GM19025 (cell line): ENCODE measurements at regions not wholly inside any gene's neighbourhood (a gene's known extent, or its start where the extent isn't known, plus 50 kb on each side); places are given as distances from the start of the nearest gene placed in this dataset.
"Not testable (repeated sequence)": the region's sequence is repeated elsewhere in the genome, so short reads cannot be mapped to it uniquely, and the experiment has no call there.

Source experiments
- ATAC-seq: cut with Tn5 transposase; IDR thresholded peaks from one replicate; pipeline ENCODE4 v1.9.1; 2021; ENCODE audit warnings: mild to moderate bottlenecking, low read depth, moderate library complexity; ENCODE audit not compliant: unreplicated experiment

- ATAC-seq, result no peak
Observed at GRCh38 chr3:5348229-5348902, 160.9 kb downstream of the EDEM1 start.

- ATAC-seq, result no peak
Observed at GRCh38 chr3:5349343-5349742, 161.8 kb downstream of the EDEM1 start.

- ATAC-seq, result no peak
Observed at GRCh38 chr3:5357089-5357488, 169.6 kb downstream of the EDEM1 start.

- ATAC-seq, result no peak
Observed at GRCh38 chr3:5358911-5359310, 171.4 kb downstream of the EDEM1 start.

- ATAC-seq, result no peak
Observed at GRCh38 chr3:5360453-5360852, 172.9 kb downstream of the EDEM1 start.

GRCh38 chr3:5366746-5367145, 179.2 kb downstream of the EDEM1 start:
- ATAC-seq, result no peak

- ATAC-seq, result not testable (repeated sequence)
Observed at GRCh38 chr3:5371555-5371954, 184.0 kb downstream of the EDEM1 start.

GRCh38 chr3:5376761-5377160, 189.3 kb downstream of the EDEM1 start:
- no peak for ATAC-seq

- not testable (repeated sequence) for ATAC-seq
Observed at GRCh38 chr3:5379266-5379665, 191.8 kb downstream of the EDEM1 start.

- not testable (repeated sequence) for ATAC-seq
Observed at GRCh38 chr3:5383486-5384263, 196.2 kb downstream of the EDEM1 start.

- no peak for ATAC-seq
Observed at GRCh38 chr3:5384557-5385236, 197.2 kb downstream of the EDEM1 start.

GRCh38 chr3:5388091-5388490, 200.6 kb downstream of the EDEM1 start:
- ATAC-seq, result no peak

- no peak for ATAC-seq
Observed at GRCh38 chr3:5389057-5389456, 201.6 kb downstream of the EDEM1 start.

GRCh38 chr3:5390221-5390620, 202.7 kb downstream of the EDEM1 start:
- ATAC-seq, result no peak

GRCh38 chr3:5390936-5391625, 203.6 kb downstream of the EDEM1 start:
- no peak for ATAC-seq

- ATAC-seq, result no peak
Observed at GRCh38 chr3:5401002-5401401, 213.5 kb downstream of the EDEM1 start.

GRCh38 chr3:5404718-5405117, 217.2 kb downstream of the EDEM1 start:
- ATAC-seq, result no peak

GRCh38 chr3:5411786-5412185, 224.3 kb downstream of the EDEM1 start:
- no peak for ATAC-seq

GRCh38 chr3:5423076-5423475, 235.6 kb downstream of the EDEM1 start:
- no peak for ATAC-seq

- ATAC-seq, result no peak
Observed at GRCh38 chr3:5423523-5423922, 236.0 kb downstream of the EDEM1 start.

- no peak for ATAC-seq
Observed at GRCh38 chr3:5425371-5425770, 237.9 kb downstream of the EDEM1 start.
